WI38 (cell line): ENCODE measurements at regions not wholly inside any gene's neighbourhood (a gene's known extent, or its start where the extent isn't known, plus 50 kb on each side); places are given as distances from the start of the nearest gene placed in this dataset.

Experiments
- H3K4me3 ChIP-seq: 2 replicates; pipeline ENCODE4 v1.5.1; 2011; ENCODE audit warnings: low read depth, mild to moderate bottlenecking, control low read depth, low read length
- CTCF ChIP-seq: IDR thresholded peaks from 2 replicates; pipeline ENCODE4 v1.5.1; 2012; ENCODE audit warnings: low read depth, mild to moderate bottlenecking, control low read depth, low read length

- H3K4me3 ChIP-seq: no peak overlapping the region
- no peak for TF ChIP-seq CTCF
Observed at GRCh38 chr1:73639494-73639893, 558.5 kb downstream of the LRRIQ3 start.

- TF ChIP-seq CTCF: no peak
- H3K4me3 ChIP-seq: no peak overlapping the region
Observed at GRCh38 chr1:73637264-73637663, 560.7 kb downstream of the LRRIQ3 start.

GRCh38 chr1:73635021-73635420 is 563.0 kb downstream of the LRRIQ3 start:
- no peak for TF ChIP-seq CTCF
- no peak overlapping the region for H3K4me3 ChIP-seq

GRCh38 chr1:73627723-73628122 is 570.3 kb downstream of the LRRIQ3 start:
- no peak overlapping the region for H3K4me3 ChIP-seq
- no peak for TF ChIP-seq CTCF

- no peak overlapping the region for H3K4me3 ChIP-seq
- TF ChIP-seq CTCF: no peak
Observed at GRCh38 chr1:73626326-73626725, 571.6 kb downstream of the LRRIQ3 start.

- no peak for TF ChIP-seq CTCF
- H3K4me3 ChIP-seq: no peak overlapping the region
Observed at GRCh38 chr1:73623946-73624345, 574.0 kb downstream of the LRRIQ3 start.

GRCh38 chr1:73617145-73617544 is 580.8 kb downstream of the LRRIQ3 start:
- H3K4me3 ChIP-seq: no peak overlapping the region
- no peak for TF ChIP-seq CTCF
